ENCODE measurements at regions not wholly inside any gene's neighbourhood (a gene's known extent, or its start where the extent isn't known, plus 50 kb on each side); places are given as distances from the start of the nearest gene placed in this dataset.

DNA sequence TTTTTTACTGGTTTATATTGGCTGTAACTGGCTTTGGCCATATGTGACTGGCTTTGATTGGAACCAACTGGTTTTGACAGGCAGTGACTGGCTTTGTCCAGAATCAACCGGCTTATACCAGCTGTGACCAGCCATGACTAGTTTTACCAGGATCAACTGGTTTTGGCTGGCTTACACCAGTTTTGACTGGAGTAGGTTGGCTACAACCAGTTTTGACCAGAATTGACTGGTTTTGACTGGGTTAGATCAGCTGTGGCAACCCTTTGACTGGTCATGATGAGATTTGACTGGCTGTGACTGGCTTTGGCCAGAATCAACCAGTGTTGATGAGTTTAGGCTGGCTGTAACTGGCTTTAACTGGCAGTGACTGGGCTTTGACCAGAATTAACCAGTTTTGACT lies 169.2 kb upstream of the AMOT start:
- Mint-ChIP-seq H3K27ac (no peak overlapping the region), H3K4me3 (no peak overlapping the region), H3K27me3 (peaks cover 0 to 8% (median 5%) of the 10 kb centered on the region in 3 donors), H3K4me1 (no peaks in the 10 kb centered on the region), H3K36me3 (no peaks in the 10 kb centered on the region), H3K9me3 (peaks cover 0 to 4% (median 0%) of the 10 kb centered on the region in 7 donors)
- ATAC-seq (ENCODE audit: low read depth in 2 of 2): no peak
- no peak for DNase-seq

DNA sequence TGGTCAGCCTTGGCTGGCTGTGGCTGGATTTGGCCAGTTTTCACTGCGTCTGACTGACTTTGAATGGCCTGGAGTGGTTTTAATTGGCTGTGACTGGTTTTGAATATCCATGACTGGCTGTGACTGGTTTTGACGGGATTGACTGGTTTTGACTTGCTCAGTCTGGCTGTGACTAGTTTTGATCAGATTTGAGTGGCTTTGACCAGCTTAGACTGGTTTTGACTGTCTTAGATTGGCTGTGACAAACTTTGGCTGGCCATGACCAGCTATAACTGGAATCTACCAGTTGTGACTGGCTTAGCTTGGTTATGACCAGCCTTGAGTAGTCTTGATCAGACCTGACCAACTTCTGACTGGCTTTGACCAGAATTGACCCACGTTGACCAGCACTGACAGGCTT lies 168.4 kb upstream of the AMOT start:
- no peaks in the 10 kb centered on the region for H3K36me3 Mint-ChIP-seq
- H3K27me3 Mint-ChIP-seq: peaks cover 0 to 8% (median 5%) of the 10 kb centered on the region in 3 donors
- no peak overlapping the region for H3K27ac Mint-ChIP-seq
- H3K4me3 Mint-ChIP-seq: no peak overlapping the region
- H3K4me1 Mint-ChIP-seq: no peaks in the 10 kb centered on the region
- DNase-seq (no peak), ATAC-seq (ENCODE audit: low read depth in 2 of 2) (no peak)
- peaks cover 0 to 4% (median 0%) of the 10 kb centered on the region in 7 donors for H3K9me3 Mint-ChIP-seq

DNA sequence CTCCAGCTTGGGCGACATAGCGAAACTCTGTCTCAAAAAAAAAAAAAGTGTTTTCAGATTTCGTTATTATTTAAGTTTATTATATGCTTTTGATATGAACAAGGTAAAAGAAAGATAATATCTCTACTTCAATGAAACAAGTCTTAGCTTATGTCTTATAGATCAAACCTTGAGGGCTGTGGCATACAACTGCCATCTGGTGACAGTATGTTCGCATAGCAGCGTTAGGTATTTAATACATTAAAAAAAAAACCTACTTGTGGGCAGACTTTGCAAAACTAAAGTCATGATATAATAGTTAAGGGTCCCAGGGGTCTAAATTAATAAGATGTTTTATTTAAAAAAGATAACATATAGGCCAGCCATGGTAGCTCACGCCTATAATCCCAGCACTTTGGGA lies 161.2 kb upstream of the AMOT start:
- DNase-seq (no peak), ATAC-seq (ENCODE audit: low read depth in 2 of 2) (no peak)
- no peak overlapping the region for H3K27ac Mint-ChIP-seq
- H3K9me3 Mint-ChIP-seq: peaks cover 0 to 5% (median 0%) of the 10 kb centered on the region in 7 donors
- no peaks in the 10 kb centered on the region for H3K4me1 Mint-ChIP-seq
- no peaks in the 10 kb centered on the region for H3K36me3 Mint-ChIP-seq
- H3K27me3 Mint-ChIP-seq: peaks cover 0 to 16% (median 0%) of the 10 kb centered on the region in 3 donors
- no peak overlapping the region for H3K4me3 Mint-ChIP-seq

DNA sequence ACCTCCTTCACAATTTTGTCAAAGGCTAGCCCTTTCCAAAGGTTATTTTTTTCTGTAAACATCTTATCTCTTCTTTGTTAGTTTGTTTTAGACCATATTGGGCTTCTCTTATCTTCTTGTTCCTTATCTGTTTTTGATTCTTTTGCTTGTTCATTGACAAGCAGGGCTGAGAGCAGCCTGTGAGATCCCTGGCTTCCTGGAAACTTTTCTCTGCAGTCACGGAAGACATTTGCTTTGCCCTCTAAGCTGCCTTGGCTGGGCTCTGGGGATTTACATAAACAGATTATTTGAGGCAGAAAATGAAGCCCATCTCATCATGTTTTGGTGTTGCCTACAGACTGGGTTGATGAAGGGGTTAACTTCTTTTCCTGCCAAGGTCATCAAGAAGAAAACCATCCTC lies 157.4 kb upstream of the AMOT start:
- H3K4me1 Mint-ChIP-seq: no peaks in the 10 kb centered on the region
- H3K4me3 Mint-ChIP-seq: no peak overlapping the region
- no peak for DNase-seq
- H3K9me3 Mint-ChIP-seq: peaks cover 0 to 5% (median 0%) of the 10 kb centered on the region in 7 donors
- ATAC-seq (ENCODE audit: low read depth in 2 of 2): no peak
- no peak overlapping the region for H3K27ac Mint-ChIP-seq
- H3K27me3 Mint-ChIP-seq: peaks cover 0 to 16% (median 0%) of the 10 kb centered on the region in 3 donors
- H3K36me3 Mint-ChIP-seq: no peaks in the 10 kb centered on the region

DNA sequence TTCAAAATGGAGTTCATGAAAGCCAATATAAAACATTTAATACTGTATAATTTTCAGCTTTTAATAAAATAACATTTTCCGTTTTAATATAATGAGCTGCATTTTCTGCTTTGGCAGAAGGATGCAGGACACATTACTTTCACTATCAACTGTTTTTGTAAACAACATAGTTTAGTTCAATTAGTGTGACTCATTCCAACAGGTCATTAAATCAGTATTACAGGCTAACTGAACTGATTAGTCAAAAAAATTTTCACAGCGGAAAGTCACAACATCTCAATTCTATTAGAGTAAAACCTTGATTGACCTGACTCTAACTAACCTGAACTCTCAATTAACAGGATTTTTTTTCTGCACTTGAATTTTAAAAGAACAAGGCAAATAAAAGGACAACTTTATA lies 151.2 kb upstream of the AMOT start:
- no peak overlapping the region for H3K4me3 Mint-ChIP-seq
- H3K27ac Mint-ChIP-seq: no peak overlapping the region
- ATAC-seq (ENCODE audit: low read depth in 2 of 2): no peak
- no peaks in the 10 kb centered on the region for H3K9me3 Mint-ChIP-seq
- no peak for DNase-seq
- H3K36me3 Mint-ChIP-seq: no peaks in the 10 kb centered on the region
- H3K4me1 Mint-ChIP-seq: no peaks in the 10 kb centered on the region
- H3K27me3 Mint-ChIP-seq: no peaks in the 10 kb centered on the region

DNA sequence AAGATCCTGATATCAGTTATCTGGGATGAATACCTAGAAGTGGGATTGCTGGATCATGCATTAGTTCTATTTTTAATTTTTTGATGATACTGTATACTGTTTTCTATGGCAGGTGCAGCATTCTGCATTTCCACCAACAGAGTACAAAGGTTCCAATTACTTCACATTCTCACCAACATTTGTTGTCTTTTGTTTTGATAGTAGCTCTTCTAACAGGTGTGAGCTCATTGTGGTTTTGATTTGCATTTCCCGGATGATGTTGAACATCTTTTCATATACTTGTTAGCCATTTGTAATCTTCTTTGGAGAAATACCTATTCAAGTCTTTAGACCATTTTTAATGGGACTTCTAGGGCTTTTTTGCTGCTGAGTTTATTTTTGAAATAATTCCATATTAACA lies 139.2 kb upstream of the AMOT start:
- no peaks in the 10 kb centered on the region for H3K36me3 Mint-ChIP-seq
- H3K27ac Mint-ChIP-seq: no peak overlapping the region
- H3K9me3 Mint-ChIP-seq: no peaks in the 10 kb centered on the region
- H3K27me3 Mint-ChIP-seq: peaks cover 0 to 12% (median 0%) of the 10 kb centered on the region in 3 donors
- ATAC-seq (ENCODE audit: low read depth in 2 of 2) (no peak), DNase-seq (no peak)
- H3K4me1 Mint-ChIP-seq: no peaks in the 10 kb centered on the region
- H3K4me3 Mint-ChIP-seq: no peak overlapping the region

DNA sequence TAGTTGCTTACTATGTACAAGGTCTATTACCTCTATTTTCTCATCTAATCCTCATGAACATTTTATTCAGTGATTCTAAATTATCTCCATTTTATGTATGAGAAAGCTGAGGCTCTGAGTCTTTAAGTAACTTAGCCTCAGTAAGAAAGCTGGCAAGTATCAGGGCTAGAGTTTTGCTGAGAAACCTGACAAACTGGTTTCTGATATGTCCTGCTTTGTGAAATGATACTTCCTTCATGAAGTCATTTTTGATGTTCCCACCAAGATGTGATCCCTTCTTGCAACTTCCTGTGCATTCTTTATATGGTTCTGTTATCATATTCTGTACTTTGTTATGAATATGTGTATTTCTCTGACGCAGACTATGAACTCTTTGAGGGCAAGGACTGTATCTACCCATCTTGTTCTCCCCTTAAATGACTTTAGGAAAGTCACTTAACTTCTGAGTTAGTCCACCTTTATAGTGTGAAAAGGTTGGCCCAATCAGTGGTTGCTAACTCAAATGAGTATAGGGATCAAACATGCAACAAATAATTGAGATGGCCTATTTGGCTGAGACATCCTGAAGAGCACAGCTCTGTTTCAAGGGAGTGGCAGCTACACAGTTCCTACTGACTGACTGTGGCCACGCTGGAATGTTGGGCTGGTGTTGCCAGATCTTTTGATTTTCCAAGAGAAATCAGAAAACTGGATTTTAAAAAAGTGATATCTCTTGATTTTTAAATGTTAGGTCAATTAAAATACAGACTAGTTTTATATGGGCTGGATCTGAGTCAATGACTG lies 127.9 kb upstream of the AMOT start:
- Mint-ChIP-seq H3K9me3 (no peaks in the 10 kb centered on the region), H3K27me3 (no peaks in the 10 kb centered on the region), H3K27ac (no peak overlapping the region), H3K36me3 (no peaks in the 10 kb centered on the region), H3K4me1 (no peaks in the 10 kb centered on the region), H3K4me3 (no peak overlapping the region)
- DNase-seq (no peak), ATAC-seq (ENCODE audit: low read depth in 2 of 2) (no peak)

DNA sequence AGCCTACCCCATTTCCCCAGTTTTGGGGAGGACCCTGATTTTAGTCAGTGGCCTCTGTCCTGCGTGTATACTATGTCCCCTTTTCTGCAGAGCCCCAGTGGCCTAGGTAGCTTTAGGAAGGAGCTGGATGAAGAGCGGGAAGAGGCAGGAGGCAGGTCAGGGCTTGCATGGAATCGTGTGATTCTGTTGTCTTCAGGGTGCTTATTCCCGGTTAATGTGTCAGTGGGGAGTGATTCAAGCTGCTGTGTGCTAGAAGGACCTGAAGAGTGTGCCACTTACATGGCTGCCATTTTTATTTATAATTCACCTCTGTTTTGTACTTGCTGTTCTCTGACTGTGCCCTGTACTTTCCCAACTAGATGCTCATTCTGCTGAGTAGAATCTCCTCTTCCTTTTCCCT lies 127.3 kb upstream of the AMOT start:
- ATAC-seq (ENCODE audit: low read depth in 2 of 2): no peak
- H3K36me3 Mint-ChIP-seq: no peaks in the 10 kb centered on the region
- H3K4me3 Mint-ChIP-seq: no peak overlapping the region
- H3K27me3 Mint-ChIP-seq: no peaks in the 10 kb centered on the region
- H3K27ac Mint-ChIP-seq: no peak overlapping the region
- no peaks in the 10 kb centered on the region for H3K4me1 Mint-ChIP-seq
- no peaks in the 10 kb centered on the region for H3K9me3 Mint-ChIP-seq
- no peak for DNase-seq

DNA sequence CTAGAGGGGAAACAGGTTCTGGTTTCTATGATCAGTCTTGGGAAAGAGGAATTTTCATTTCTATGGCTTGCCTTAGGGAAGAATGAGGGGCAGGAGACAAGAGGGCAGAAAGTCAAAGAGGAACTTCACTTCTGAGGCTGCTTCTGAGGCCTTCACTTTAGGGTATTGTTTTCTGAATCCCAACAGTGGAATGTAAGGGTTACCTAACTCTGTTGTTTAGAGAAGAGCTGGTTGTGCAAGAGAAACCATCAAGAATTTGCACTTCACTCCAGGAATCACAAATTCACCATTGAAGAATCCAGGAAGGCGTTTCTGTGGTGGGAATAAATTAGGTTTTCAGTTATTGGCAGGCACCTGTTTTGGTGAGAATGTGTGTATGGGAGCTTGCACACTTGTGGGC lies 126.7 kb upstream of the AMOT start:
- Mint-ChIP-seq H3K4me1 (no peaks in the 10 kb centered on the region), H3K9me3 (no peaks in the 10 kb centered on the region)

DNA sequence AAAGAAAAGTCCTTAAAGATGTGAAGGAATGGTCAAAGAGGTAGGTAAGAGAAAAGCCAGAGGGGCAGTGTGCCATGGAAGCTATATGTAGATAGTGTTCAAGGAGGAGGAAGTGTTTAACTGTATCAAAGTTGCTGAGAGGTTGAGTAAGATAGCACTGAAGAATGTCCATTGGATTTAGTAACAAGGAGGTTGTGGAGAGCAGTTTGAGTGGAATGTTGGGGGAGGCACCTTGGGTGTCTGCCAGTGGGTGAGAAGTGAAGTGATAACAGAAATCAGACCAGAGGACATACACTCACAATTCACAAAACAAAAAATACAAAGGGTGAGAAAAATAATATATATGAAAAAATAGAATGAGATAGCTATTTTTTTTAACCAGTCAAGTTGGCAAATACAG lies 121.3 kb upstream of the AMOT start:
- H3K27ac Mint-ChIP-seq: no peak overlapping the region
- no peaks in the 10 kb centered on the region for H3K4me1 Mint-ChIP-seq
- no peak for DNase-seq
- no peak overlapping the region for H3K4me3 Mint-ChIP-seq
- peaks cover 0 to 9% (median 0%) of the 10 kb centered on the region in 3 donors for H3K27me3 Mint-ChIP-seq
- H3K36me3 Mint-ChIP-seq: no peaks in the 10 kb centered on the region
- no peak for ATAC-seq (ENCODE audit: low read depth in 2 of 2)
- H3K9me3 Mint-ChIP-seq: no peaks in the 10 kb centered on the region

More for the DNA sequence above, 126.7 kb upstream of the AMOT start:
- no peak for DNase-seq
- Mint-ChIP-seq H3K4me3 (no peak overlapping the region), H3K36me3 (no peaks in the 10 kb centered on the region), H3K27ac (no peak overlapping the region), H3K27me3 (no peaks in the 10 kb centered on the region)
- no peak for ATAC-seq (ENCODE audit: low read depth in 2 of 2)

DNA sequence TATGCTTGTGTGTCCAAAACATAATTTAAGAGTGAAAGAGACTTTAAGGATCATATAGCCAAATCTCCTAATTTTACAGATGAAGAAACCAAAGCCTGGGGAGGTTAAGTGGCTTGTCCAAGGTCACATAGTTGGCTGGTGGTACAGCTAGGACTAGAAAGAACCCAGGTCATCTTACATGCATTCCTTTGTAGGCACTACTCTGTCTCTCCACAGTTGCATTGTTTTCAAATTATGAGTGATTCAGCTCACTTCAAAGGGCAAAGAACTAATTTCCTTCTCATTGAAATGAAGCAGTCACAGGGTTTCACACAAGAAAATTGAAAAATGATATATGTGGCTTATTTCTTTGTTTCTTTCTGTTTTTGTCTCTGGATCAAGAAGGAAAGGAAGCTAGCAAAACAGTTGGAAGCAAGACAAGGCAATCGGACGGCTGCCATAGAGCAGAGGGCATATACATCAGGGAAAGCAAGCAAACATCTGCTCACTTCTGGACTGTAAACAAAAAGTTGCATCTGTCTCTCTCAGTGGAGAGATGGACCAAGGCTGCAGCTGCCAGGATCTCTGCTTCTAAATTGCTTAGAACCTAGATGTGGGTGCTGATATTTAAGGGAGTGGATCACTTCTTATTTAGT lies 107.5 kb upstream of the AMOT start:
- Mint-ChIP-seq H3K36me3 (no peaks in the 10 kb centered on the region), H3K27me3 (no peaks in the 10 kb centered on the region)
- DNase-seq: no peak

DNA sequence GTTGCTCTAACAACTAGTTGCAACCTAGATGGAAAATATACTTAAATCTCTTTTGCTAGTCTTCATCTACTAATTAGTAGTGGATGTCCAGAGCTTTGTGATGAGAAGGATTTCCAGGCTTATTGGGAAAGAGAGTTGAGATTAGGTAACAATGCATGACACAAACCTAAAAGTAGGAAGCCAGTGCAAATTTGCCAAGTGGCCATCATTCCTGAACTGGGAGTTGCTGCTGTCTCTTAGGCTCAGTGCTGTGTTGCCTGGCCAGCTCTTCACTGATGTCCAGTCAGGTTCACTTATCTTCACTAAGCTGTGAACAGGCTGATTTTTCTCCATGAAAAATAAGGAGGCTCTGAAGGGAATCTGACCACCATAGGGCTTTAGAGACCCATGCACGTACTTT lies 105.6 kb upstream of the AMOT start:
- H3K36me3 Mint-ChIP-seq: no peaks in the 10 kb centered on the region
- no peaks in the 10 kb centered on the region for H3K4me1 Mint-ChIP-seq
- H3K4me3 Mint-ChIP-seq: no peak overlapping the region
- no peaks in the 10 kb centered on the region for H3K27me3 Mint-ChIP-seq
- H3K27ac Mint-ChIP-seq: no peak overlapping the region
- DNase-seq: no peak
- ATAC-seq (ENCODE audit: low read depth in 2 of 2): no peak
- H3K9me3 Mint-ChIP-seq: peaks cover 0 to 2% (median 0%) of the 10 kb centered on the region in 7 donors

More for the DNA sequence above, 107.5 kb upstream of the AMOT start:
- Mint-ChIP-seq H3K4me3 (no peak overlapping the region), H3K9me3 (peaks cover 0 to 2% (median 0%) of the 10 kb centered on the region in 7 donors), H3K27ac (no peak overlapping the region), H3K4me1 (no peaks in the 10 kb centered on the region)
- ATAC-seq (ENCODE audit: low read depth in 2 of 2): no peak

DNA sequence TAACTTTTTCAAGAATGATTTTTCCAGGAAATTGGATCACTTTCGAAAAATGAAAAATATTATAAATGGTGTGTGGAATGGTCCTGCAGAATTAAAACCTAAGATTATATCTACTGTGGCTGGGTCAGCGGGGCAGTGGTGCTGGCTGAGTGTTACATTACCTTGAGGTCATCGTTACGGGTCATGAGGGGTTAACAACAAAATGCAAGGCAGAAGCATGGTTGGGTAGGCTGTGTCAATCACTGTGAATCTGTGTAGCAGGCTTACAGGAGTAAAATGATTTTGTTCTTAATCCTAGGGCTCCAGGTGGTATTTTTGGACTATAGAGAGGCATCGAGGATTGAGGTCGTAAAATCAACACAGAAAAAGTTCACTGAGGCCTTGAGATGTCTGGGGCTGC lies 105.2 kb upstream of the AMOT start:
- H3K36me3 Mint-ChIP-seq: no peaks in the 10 kb centered on the region
- H3K4me3 Mint-ChIP-seq: no peak overlapping the region
- no peaks in the 10 kb centered on the region for H3K4me1 Mint-ChIP-seq
- DNase-seq (no peak), ATAC-seq (ENCODE audit: low read depth in 2 of 2) (no peak)
- peaks cover 0 to 2% (median 0%) of the 10 kb centered on the region in 7 donors for H3K9me3 Mint-ChIP-seq
- H3K27me3 Mint-ChIP-seq: no peaks in the 10 kb centered on the region
- H3K27ac Mint-ChIP-seq: no peak overlapping the region

DNA sequence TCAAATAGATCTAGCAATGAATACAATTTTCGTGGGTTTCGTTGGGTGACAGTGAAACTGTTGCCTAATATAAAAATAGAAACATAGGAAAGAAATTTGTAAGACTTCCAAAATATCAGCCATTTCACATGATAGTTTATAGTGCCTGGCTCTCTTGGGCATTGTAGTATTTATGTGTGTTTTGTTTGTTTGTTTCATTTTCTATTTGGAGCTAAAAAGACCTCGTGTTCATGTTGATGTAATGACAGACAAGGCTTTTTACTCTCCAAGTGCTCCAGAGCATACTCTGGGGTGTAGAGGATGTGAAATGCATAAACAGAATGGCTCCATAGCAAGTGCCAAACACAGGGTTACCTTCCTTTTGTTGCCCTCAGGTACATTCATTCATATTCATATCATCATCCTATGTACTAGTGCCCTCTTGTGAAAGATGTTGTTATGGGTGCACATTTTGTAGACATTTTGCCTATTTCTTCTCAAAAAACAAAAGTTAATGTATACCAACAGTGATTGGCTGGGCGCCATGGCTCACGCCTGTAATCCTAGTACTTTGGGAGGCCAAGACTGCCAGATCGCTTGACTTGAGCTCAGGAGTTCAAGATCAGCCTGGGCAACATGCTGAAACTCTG lies 100.7 kb upstream of the AMOT start:
- Mint-ChIP-seq H3K27me3 (no peaks in the 10 kb centered on the region), H3K9me3 (no peaks in the 10 kb centered on the region), H3K4me3 (no peak overlapping the region), H3K4me1 (no peaks in the 10 kb centered on the region), H3K36me3 (no peaks in the 10 kb centered on the region), H3K27ac (no peak overlapping the region)
- ATAC-seq (ENCODE audit: low read depth in 2 of 2) (no peak), DNase-seq (no peak)
